HUES48 (cell line): ENCODE measurements at regions not wholly inside any gene's neighbourhood (a gene's known extent, or its start where the extent isn't known, plus 50 kb on each side); places are given as distances from the start of the nearest gene placed in this dataset.

Experiments
- H3K27ac ChIP-seq: one replicate; pipeline ENCODE4 v1.7.0; 2013; ENCODE audit warnings: low read depth, low read length, inconsistent platforms
- H3K27me3 ChIP-seq: 2 replicates; pipeline ENCODE4 v1.6.1; 2013; ENCODE audit warnings: mild to moderate bottlenecking, low read length; ENCODE audit not compliant: control insufficient read depth, insufficient read depth
- H3K36me3 ChIP-seq: 2 replicates; pipeline ENCODE4 v1.6.1; 2013; ENCODE audit warnings: low read length; ENCODE audit not compliant: control insufficient read depth, insufficient read depth
- H3K4me1 ChIP-seq: 2 replicates; pipeline ENCODE4 v1.6.1; 2013; ENCODE audit warnings: mild to moderate bottlenecking, low read length; ENCODE audit not compliant: control insufficient read depth, insufficient read depth
- H3K4me3 ChIP-seq: 2 replicates; pipeline ENCODE4 v1.5.1; 2013; ENCODE audit warnings: mild to moderate bottlenecking, low read depth, low read length
- H3K9ac ChIP-seq: 2 replicates; pipeline ENCODE4 v1.6.1; 2013; ENCODE audit warnings: mild to moderate bottlenecking, low read depth, low read length, moderate library complexity
- H3K9me3 ChIP-seq: 2 replicates; pipeline ENCODE4 v1.6.1; 2013; ENCODE audit warnings: low read length; ENCODE audit not compliant: control insufficient read depth, insufficient read depth

- H3K27ac ChIP-seq = no peak overlapping the region
- H3K9ac ChIP-seq = no peak overlapping the region
- H3K4me1 ChIP-seq = no peaks in the 10 kb centered on the region
- no peaks in the 10 kb centered on the region for H3K27me3 ChIP-seq
- H3K9me3 ChIP-seq = peaks cover 8% of the 10 kb centered on the region
- no peak overlapping the region for H3K4me3 ChIP-seq
- H3K36me3 ChIP-seq = no peaks in the 10 kb centered on the region
These were observed 360.5 kb upstream of the API5 start for GRCh38 chr11:42951266-42951665.

GRCh38 chr11:42957831-42958230 lies 354.0 kb upstream of the API5 start:
- Histone ChIP-seq H3K4me3 (no peak overlapping the region), H3K9ac (no peak overlapping the region), H3K36me3 (no peaks in the 10 kb centered on the region), H3K27ac (no peak overlapping the region), H3K9me3 (no peaks in the 10 kb centered on the region), H3K4me1 (no peaks in the 10 kb centered on the region), H3K27me3 (no peaks in the 10 kb centered on the region)

GRCh38 chr11:42958635-42959034 lies 353.2 kb upstream of the API5 start:
- H3K4me1 ChIP-seq = no peaks in the 10 kb centered on the region
- H3K9ac ChIP-seq = no peak overlapping the region
- no peak overlapping the region for H3K27ac ChIP-seq
- H3K27me3 ChIP-seq = no peaks in the 10 kb centered on the region
- H3K4me3 ChIP-seq = no peak overlapping the region
- H3K36me3 ChIP-seq = no peaks in the 10 kb centered on the region
- no peaks in the 10 kb centered on the region for H3K9me3 ChIP-seq

- H3K4me3 ChIP-seq = no peak overlapping the region
- no peaks in the 10 kb centered on the region for H3K27me3 ChIP-seq
- H3K9me3 ChIP-seq = no peaks in the 10 kb centered on the region
- H3K4me1 ChIP-seq = no peaks in the 10 kb centered on the region
- no peak overlapping the region for H3K27ac ChIP-seq
- no peaks in the 10 kb centered on the region for H3K36me3 ChIP-seq
- H3K9ac ChIP-seq = no peak overlapping the region
These were observed 351.2 kb upstream of the API5 start for GRCh38 chr11:42960521-42961088.

- no peaks in the 10 kb centered on the region for H3K27me3 ChIP-seq
- no peaks in the 10 kb centered on the region for H3K9me3 ChIP-seq
- no peaks in the 10 kb centered on the region for H3K4me1 ChIP-seq
- H3K36me3 ChIP-seq = no peaks in the 10 kb centered on the region
- no peak overlapping the region for H3K9ac ChIP-seq
- H3K27ac ChIP-seq = no peak overlapping the region
- no peak overlapping the region for H3K4me3 ChIP-seq
These were observed 344.1 kb upstream of the API5 start for GRCh38 chr11:42967653-42968052.

- Histone ChIP-seq H3K9me3 (no peaks in the 10 kb centered on the region), H3K4me3 (no peak overlapping the region), H3K4me1 (no peaks in the 10 kb centered on the region), H3K27ac (no peak overlapping the region), H3K36me3 (no peaks in the 10 kb centered on the region), H3K9ac (no peak overlapping the region), H3K27me3 (no peaks in the 10 kb centered on the region)
These were observed 339.1 kb upstream of the API5 start for GRCh38 chr11:42972741-42973140.

GRCh38 chr11:42974510-42975179 lies 337.2 kb upstream of the API5 start:
- H3K36me3 ChIP-seq = no peaks in the 10 kb centered on the region
- H3K9ac ChIP-seq = no peak overlapping the region
- no peak overlapping the region for H3K27ac ChIP-seq
- H3K4me3 ChIP-seq = no peak overlapping the region
- no peaks in the 10 kb centered on the region for H3K27me3 ChIP-seq
- H3K4me1 ChIP-seq = no peaks in the 10 kb centered on the region
- H3K9me3 ChIP-seq = no peaks in the 10 kb centered on the region

GRCh38 chr11:42975180-42975529 lies 336.6 kb upstream of the API5 start:
- Histone ChIP-seq H3K27ac (no peak overlapping the region), H3K9ac (no peak overlapping the region), H3K36me3 (no peaks in the 10 kb centered on the region), H3K9me3 (no peaks in the 10 kb centered on the region), H3K27me3 (no peaks in the 10 kb centered on the region), H3K4me3 (no peak overlapping the region), H3K4me1 (no peaks in the 10 kb centered on the region)

GRCh38 chr11:42976636-42977217 lies 335.1 kb upstream of the API5 start:
- H3K36me3 ChIP-seq = no peaks in the 10 kb centered on the region
- no peaks in the 10 kb centered on the region for H3K9me3 ChIP-seq
- H3K9ac ChIP-seq = no peak overlapping the region
- no peak overlapping the region for H3K27ac ChIP-seq
- H3K4me3 ChIP-seq = no peak overlapping the region
- H3K27me3 ChIP-seq = no peaks in the 10 kb centered on the region
- H3K4me1 ChIP-seq = no peaks in the 10 kb centered on the region

- H3K9ac ChIP-seq = no peak overlapping the region
- H3K36me3 ChIP-seq = no peaks in the 10 kb centered on the region
- no peaks in the 10 kb centered on the region for H3K4me1 ChIP-seq
- H3K27me3 ChIP-seq = no peaks in the 10 kb centered on the region
- no peaks in the 10 kb centered on the region for H3K9me3 ChIP-seq
- H3K27ac ChIP-seq = no peak overlapping the region
- H3K4me3 ChIP-seq = no peak overlapping the region
These were observed 319.2 kb upstream of the API5 start for GRCh38 chr11:42992594-42992993.

- Histone ChIP-seq H3K27me3 (no peaks in the 10 kb centered on the region), H3K4me3 (no peak overlapping the region), H3K4me1 (no peaks in the 10 kb centered on the region), H3K9ac (no peak overlapping the region), H3K9me3 (no peaks in the 10 kb centered on the region), H3K36me3 (no peaks in the 10 kb centered on the region), H3K27ac (no peak overlapping the region)
These were observed 315.1 kb upstream of the API5 start for GRCh38 chr11:42996421-42997307.
